ENCODE measurements at regions not wholly inside any gene's neighbourhood (a gene's known extent, or its start where the extent isn't known, plus 50 kb on each side); places are given as distances from the start of the nearest gene placed in this dataset.

GRCh38 chr5:51148437-51148836 lies 234.8 kb upstream of the ISL1 start:
- Histone ChIP-seq H3K23ac (ENCODE audit: insufficient read length, low read depth, low read length) (no peak overlapping the region), H3K18ac (ENCODE audit: insufficient read length, low read depth, low read length) (no peak overlapping the region), H3K23me2 (ENCODE audit: insufficient read length, low read depth, low read length, poor library complexity, severe bottlenecking) (no peaks in the 10 kb centered on the region), H3T11ph (ENCODE audit: low read length) (no peak overlapping the region), H4K20me1 (ENCODE audit: control insufficient read depth, insufficient read depth, insufficient read length) (no peaks in the 10 kb centered on the region), H2AFZ (ENCODE audit: low read length) (no peak overlapping the region), H3K27ac (ENCODE audit: insufficient read length, low read depth, low read length) (no peak overlapping the region), H2BK120ac (ENCODE audit: low read depth, low read length, poor library complexity, severe bottlenecking) (no peak overlapping the region), H2BK5ac (ENCODE audit: insufficient read length, low read length) (no peak overlapping the region), H3K14ac (ENCODE audit: insufficient read depth, low read length) (no peak overlapping the region), H3K9ac (ENCODE audit: extremely low read depth, insufficient read length, low read length) (no peak overlapping the region), H4K91ac (ENCODE audit: insufficient read length, low read depth, low read length) (no peak overlapping the region), H4K5ac (ENCODE audit: insufficient read length, low read depth, low read length) (no peak overlapping the region), H3K9me3 (ENCODE audit: control insufficient read depth, low read depth, low read length) (no peaks in the 10 kb centered on the region), H3K27me3 (ENCODE audit: insufficient read depth, low read length) (no peaks in the 10 kb centered on the region), H3K56ac (ENCODE audit: insufficient read length, low read depth, low read length) (no peak overlapping the region), H3K4ac (ENCODE audit: low read depth, low read length) (no peak overlapping the region), H3K79me1 (ENCODE audit: insufficient read depth, low read depth, low read length, poor library complexity, severe bottlenecking) (no peaks in the 10 kb centered on the region), H2BK15ac (ENCODE audit: low read depth, low read length) (no peak overlapping the region), H2BK20ac (ENCODE audit: low read depth, low read length, poor library complexity, severe bottlenecking) (no peak overlapping the region), H3K4me2 (ENCODE audit: insufficient read depth, insufficient read length, low read length) (no peak overlapping the region), H3K4me1 (ENCODE audit: insufficient read depth, low read length) (no peaks in the 10 kb centered on the region), H4K8ac (replicated peaks; ENCODE audit: insufficient read length, low read depth, low read length) (no peak overlapping the region), H3K79me2 (ENCODE audit: insufficient read depth, low read length) (no peaks in the 10 kb centered on the region), H2BK12ac (ENCODE audit: insufficient read length, low read depth, low read length) (no peak overlapping the region), H2AK5ac (ENCODE audit: insufficient read length, low read length) (no peak overlapping the region)
- no peak overlapping the region for H3K4me3 Mint-ChIP-seq
- H3K27me3 Mint-ChIP-seq (ENCODE audit: low read depth), result no peaks in the 10 kb centered on the region
- peaks cover 6 to 8% of the 10 kb centered on the region in 2 experiments; a peak in 4 of 5 replicates for H3K9me3 Mint-ChIP-seq
- H3K4me1 Mint-ChIP-seq, result no peaks in the 10 kb centered on the region
- DNase-seq, result no peak
- TF ChIP-seq, protein P1, sequence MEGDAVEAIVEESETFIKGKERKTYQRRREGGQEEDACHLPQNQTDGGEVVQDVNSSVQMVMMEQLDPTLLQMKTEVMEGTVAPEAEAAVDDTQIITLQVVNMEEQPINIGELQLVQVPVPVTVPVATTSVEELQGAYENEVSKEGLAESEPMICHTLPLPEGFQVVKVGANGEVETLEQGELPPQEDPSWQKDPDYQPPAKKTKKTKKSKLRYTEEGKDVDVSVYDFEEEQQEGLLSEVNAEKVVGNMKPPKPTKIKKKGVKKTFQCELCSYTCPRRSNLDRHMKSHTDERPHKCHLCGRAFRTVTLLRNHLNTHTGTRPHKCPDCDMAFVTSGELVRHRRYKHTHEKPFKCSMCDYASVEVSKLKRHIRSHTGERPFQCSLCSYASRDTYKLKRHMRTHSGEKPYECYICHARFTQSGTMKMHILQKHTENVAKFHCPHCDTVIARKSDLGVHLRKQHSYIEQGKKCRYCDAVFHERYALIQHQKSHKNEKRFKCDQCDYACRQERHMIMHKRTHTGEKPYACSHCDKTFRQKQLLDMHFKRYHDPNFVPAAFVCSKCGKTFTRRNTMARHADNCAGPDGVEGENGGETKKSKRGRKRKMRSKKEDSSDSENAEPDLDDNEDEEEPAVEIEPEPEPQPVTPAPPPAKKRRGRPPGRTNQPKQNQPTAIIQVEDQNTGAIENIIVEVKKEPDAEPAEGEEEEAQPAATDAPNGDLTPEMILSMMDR (conservative IDR thresholded peaks at IDR 0.05), result no peak
- no CpG with 5 or more reads among the region's 2 CpGs for WGBS (ENCODE audit: extremely low coverage, insufficient read length, low lambda C conversion rate)
- H3K36me3 Mint-ChIP-seq (ENCODE audit: insufficient read depth in 1 of 3, low read depth in 3 of 3), result no peaks in the 10 kb centered on the region; a peak in 2 of 7 replicates
- H3K27ac Mint-ChIP-seq, result no peak overlapping the region
